T1000 (cell line): ENCODE measurements at regions not wholly inside any gene's neighbourhood (a gene's known extent, or its start where the extent isn't known, plus 50 kb on each side); places are given as distances from the start of the nearest gene placed in this dataset.

Experiments used
- DNase-seq: peaks from one replicate; lab custom pipeline; 2025; ENCODE audit warnings: mixed read lengths; lab: John Stamatoyannopoulos, UW

DNA sequence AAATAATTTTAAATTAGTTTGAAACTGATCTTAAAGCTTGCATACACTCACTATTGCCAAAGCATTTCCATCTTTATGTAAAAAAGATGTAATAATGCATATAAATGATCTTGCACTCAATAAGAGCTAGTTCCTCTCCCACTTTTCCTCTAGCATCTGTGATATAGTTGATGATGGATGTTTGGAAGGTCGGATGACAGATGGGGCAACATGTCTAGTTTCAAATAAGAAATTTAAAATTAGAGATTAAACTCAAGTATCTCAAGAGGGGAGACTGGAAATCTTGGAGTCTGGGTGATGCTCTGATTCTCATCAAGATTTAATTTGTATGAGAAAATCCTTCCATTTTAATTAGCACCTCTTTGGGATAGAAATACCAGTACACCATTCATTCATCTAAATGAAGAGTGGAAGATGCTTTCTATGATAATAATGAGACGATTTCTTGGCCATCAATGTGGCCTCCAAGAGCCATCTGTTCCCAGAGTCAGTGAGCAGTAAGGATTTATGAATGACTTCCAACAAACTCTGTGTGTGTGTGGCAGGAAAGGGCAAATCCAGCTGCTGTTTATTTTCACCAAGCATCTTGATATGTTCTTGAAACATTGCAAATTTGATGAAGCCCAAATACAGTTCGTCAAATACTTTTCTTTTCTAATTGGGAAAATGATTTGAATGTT lies 616.3 kb upstream of the CDH8 start:
- no peak for DNase-seq

DNA sequence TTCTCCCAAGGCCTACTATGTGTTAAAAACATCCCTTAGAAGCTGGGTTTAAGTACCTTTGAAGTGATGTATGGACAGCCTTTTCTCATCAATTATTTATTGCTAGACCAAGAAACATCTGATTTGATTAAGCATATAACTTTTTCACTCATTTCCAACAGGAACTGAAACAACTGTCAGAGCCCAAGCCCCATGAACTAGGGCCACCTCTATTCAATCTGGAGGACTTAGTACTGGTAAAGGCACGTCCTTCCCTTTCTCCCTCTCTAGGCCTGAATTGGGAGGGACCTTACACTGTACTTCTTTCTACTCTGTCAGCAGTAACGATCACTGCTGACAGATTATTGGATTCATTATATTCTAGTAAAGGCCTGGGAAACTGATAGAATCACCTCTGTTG lies 612.0 kb upstream of the CDH8 start:
- no peak for DNase-seq

DNA sequence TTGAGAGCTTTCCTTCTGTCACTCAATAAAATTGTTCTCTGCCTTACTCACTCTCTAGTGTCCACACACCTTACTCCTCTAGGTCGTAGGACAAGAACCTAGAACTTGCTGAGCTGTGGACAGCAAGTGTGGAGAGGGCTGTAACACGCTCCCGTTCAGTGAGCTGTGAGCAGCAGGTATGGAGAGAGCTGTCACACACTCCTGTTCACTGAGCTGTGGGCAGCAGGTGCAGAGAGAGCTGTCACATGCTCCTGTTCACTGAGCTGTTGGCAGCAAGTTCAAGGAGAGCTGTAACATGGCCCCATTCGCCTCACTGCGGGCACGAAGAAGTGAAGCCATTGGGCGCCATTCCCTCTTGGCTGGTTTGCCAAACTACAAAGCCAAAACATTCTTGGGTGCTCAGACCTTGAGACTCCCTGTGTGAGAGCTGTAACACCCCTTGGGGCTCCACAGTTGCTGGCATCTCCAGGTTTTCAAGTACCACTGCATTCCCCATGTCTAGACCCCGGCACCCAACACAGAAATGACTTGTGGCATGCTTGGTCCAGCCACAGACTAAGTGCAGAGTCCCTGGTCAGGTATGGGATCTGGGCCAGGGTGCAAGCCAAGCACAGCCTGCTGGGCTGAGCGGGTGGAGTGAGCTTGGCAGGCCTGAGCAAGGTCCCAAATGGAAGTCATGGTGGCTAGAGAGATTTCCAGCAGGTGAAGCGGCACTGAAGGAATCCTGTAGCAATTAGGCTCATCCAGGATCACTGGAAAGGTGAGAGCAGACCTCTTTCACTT lies 608.0 kb upstream of the CDH8 start:
- DNase-seq, result no peak

GRCh38 chr16:62642677-62643076 lies 606.4 kb upstream of the CDH8 start:
- no peak for DNase-seq

GRCh38 chr16:62639890-62640289 lies 603.7 kb upstream of the CDH8 start:
- no peak for DNase-seq

GRCh38 chr16:62638964-62639870 lies 603.0 kb upstream of the CDH8 start:
- no peak for DNase-seq

GRCh38 chr16:62638324-62638911 lies 602.2 kb upstream of the CDH8 start:
- no peak for DNase-seq

DNA sequence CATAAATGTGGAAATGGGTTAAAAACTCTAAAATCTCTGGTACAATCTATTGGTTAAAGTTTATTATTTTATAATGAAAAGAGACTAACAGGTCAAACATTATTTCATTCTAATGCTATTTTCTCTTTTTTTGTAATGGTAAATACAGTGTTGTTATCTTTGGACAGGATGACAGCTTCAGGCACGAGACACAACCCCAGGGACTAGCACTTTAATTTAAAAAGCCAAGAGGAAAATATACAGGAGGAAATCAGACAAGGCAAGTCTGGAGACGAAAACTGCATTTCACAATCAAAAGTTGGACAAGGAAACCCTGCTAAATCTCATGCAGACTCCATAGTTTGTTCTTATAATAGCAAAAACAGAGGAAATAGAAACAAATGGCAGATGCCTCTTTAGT lies 589.1 kb upstream of the CDH8 start:
- no peak for DNase-seq

DNA sequence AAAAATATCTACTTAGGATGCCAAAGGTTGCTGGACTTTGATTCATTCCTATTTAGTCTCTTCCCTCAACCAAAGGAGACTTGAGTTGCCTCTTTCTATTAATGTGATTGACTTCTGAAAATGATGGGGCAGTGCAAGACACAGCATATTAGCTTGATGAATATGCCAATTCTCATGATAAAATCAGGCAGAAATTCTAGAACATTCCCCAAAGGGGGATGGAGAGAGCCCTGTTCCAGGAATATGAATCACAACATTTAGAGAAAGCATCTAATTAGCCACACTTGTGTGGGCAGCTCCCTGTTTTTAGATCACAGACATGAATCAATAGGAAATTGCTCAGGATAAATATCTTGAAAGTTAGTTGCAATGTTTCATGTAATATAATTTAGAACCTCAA lies 584.0 kb upstream of the CDH8 start:
- no peak for DNase-seq

DNA sequence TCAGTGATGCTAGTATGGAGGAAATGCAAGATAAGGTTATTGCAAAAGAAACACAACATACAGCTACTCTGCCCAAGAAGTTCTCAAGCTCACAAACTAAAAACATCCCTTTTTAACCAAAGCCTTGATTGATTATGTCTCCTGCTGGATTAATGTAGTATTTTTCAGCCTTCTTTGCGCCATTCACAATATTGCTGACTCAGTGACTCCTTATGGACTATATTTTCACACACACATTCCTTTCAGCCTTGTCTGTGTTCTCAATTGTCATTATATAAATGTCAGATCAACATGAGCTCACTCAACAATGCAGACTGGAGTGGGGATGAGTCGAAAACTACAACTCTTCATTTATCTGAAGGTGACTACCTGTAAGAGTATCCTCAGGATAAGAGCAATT lies 579.3 kb upstream of the CDH8 start:
- DNase-seq, result no peak

DNA sequence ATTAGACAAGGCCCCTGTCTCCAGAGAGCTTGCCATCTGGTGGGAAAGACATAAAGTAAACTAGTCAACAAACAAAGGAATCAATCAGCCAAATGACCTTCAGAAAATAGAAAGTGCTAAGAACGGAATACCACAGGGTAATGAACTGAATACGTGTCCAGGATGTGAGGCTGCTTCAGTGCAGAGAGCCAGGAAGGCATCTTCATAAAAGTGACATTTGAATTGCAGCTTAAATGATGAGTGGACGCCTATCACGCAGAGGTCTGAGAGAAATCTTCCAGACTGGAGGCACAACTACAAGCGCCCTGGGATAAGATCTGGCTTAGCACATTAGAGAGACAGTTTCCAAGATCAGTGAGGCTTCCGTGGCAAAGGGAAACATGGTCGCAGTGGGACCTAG lies 574.1 kb upstream of the CDH8 start:
- no peak for DNase-seq

DNA sequence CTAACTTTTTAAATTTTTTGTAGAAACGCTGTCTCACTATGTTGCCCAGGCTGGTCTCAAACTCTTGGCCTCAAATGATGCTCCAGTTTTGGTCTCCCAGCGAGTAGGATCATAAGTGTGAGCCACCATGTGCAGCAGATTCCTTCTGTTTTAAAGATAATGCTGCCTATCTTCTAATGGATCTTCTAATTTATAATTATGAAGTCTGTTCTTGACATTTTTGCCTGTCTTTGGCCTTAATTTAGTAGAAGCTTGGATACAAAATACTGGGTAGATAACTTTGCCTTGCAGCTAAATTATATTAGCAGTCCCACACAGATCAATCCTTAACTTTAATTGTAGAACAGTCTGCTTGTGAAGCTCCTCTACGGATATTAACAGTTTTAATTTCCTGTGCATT lies 566.6 kb upstream of the CDH8 start:
- DNase-seq, result no peak

GRCh38 chr16:62597875-62598274 lies 561.6 kb upstream of the CDH8 start:
- DNase-seq, result no peak

DNA sequence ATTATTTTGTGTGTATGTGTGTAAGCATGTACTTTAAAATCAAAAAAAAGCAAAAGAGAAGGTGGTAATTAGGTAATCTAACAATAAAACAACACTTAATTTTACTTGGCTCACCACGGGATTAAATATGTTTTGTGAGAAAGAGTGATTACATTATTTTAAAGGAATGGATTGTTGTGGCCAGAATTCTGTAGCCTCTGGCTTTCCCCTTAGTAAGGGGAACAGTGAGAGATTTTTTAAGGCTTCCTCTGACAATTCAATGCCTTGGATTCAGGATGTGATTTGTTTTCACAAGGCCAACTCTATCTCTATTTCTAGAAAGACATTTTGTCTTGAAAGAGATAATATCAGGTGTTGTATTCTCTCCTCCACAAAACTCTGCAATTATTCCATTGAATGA lies 560.3 kb upstream of the CDH8 start:
- no peak for DNase-seq

DNA sequence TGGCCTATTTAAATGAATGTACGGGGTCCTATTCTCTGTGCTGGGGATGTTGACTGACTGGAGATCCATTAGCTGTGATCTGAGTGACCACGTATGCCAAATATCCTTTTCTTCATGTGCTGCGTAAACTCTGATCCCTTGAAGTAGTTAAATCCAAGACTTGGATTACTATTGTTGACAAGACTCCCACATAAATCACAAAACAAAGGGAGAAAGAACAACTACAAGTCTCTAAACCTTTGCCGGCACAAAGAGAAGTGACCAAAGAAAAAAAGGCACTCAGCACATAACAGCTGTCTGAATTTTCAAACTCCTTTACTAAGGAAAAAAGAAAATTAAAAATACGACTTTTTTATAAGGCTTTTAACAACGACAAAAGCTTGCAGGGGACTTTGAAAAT lies 559.9 kb upstream of the CDH8 start:
- DNase-seq, result no peak

GRCh38 chr16:62586128-62586862 lies 550.1 kb upstream of the CDH8 start:
- no peak for DNase-seq

GRCh38 chr16:62585041-62585545 lies 548.9 kb upstream of the CDH8 start:
- no peak for DNase-seq

GRCh38 chr16:62583414-62583813 lies 547.2 kb upstream of the CDH8 start:
- DNase-seq, result no peak

DNA sequence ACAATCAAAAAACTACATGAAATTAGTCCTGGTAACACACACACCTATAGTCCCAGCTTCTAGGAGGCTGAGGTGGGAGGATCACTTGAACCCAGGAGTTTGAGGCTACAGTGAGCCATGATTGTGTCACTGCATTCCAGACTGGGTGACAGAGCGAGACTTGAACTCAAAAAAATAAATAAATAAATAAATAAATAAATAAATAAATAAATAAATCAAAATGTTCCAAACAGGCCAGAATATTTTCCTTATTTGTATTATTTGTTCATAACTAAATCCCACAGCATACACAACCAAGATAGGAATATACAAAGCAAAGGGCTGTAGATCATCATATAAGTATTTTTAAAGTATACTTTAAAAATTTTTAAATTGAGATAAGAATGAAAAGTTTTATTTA lies 537.2 kb upstream of the CDH8 start:
- no peak for DNase-seq

DNA sequence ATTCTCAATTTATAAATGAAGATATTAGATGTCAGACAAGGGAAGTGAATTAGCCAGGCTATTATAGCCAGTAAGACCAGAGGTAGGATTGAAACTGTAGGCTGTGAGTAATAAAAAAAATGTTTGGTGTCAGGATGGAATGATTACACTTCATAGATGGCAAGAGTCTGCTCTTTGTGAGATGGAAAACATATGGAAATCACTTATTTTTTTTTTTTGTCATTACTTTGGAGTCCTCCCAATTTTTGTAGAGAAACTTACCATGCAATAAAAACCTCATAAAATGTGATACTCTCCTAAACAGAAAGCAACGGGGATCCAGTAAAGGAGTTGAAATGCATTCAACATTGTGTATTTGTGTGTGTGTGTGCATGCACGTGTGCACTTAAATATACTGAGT lies 532.7 kb upstream of the CDH8 start:
- no peak for DNase-seq

DNA sequence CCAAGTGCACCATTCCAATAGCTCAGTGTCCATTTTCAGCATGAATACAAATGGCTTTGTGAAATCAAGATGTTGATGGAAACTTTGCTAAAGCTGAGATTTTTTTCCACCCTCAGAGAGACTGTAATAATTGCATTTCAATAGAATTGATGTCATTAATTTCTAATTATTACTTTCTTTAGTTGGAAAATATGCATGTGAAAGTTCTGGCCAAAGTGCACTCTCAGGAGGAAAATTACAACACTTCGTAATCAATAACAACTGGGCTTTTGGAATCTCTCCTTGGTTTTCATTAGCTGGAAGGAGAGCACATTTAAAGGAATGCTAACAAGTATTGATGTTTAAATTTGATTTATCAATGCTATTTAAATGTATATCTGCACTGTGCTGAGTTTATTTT lies 529.5 kb upstream of the CDH8 start:
- DNase-seq, result no peak
